Ishikawa (cell line): ENCODE measurements at regions not wholly inside any gene's neighbourhood (a gene's known extent, or its start where the extent isn't known, plus 50 kb on each side); places are given as distances from the start of the nearest gene placed in this dataset.

Experiments
- CREB1 ChIP-seq: IDR thresholded peaks from 2 replicates; pipeline ENCODE4 v1.6.1; 2012; ENCODE audit warnings: low read depth
- EGR1 ChIP-seq: IDR thresholded peaks from 2 replicates; pipeline ENCODE4 v1.6.1; 2012
- EP300 ChIP-seq: IDR thresholded peaks from 2 replicates; pipeline ENCODE4 v1.6.1; 2012; ENCODE audit warnings: borderline replicate concordance
- MAX ChIP-seq: IDR thresholded peaks from 2 replicates; pipeline ENCODE4 v1.6.1; 2012
- YY1 ChIP-seq: IDR thresholded peaks from 2 replicates; pipeline ENCODE4 v1.6.1; 2012; ENCODE audit warnings: low read depth

GRCh38 chr7:119439192-119439591 lies 833.8 kb upstream of the KCND2 start:
- TF ChIP-seq YY1 (no peak), MAX (no peak), EGR1 (no peak), EP300 (no peak), CREB1 (no peak)
